RWPE2 (cell line): ENCODE measurements at regions not wholly inside any gene's neighbourhood (a gene's known extent, or its start where the extent isn't known, plus 50 kb on each side); places are given as distances from the start of the nearest gene placed in this dataset.

Experiments used
- ATAC-seq: fragments of 200-7000 bp; cut with Tn5 transposase; 3 replicates; pipeline ENCODE4 v1.9.1; 2021; ENCODE audit warnings: low read depth
- DNase-seq: peaks from one replicate; pipeline ENCODE4 v3.0.0-alpha.2; 2020; ENCODE audit warnings: low spot score
- H3K27ac ChIP-seq: fragments of 450-650 bp; 2 replicates; pipeline ENCODE4 v1.5.1; 2017; ENCODE audit warnings: mild to moderate bottlenecking; ENCODE audit not compliant: poor library complexity, severe bottlenecking
- H3K27me3 ChIP-seq: fragments of 250-450 bp; sonication (Bioruptor Pico); 2 replicates; pipeline ENCODE4 v1.5.1; 2021; ENCODE audit warnings: mild to moderate bottlenecking, moderate library complexity; ENCODE audit not compliant: insufficient read depth, poor library complexity, severe bottlenecking
- H3K36me3 ChIP-seq: fragments of 250-450 bp; sonication (Bioruptor Pico); 2 replicates; pipeline ENCODE4 v1.5.1; 2020; ENCODE audit warnings: low read depth, mild to moderate bottlenecking, moderate library complexity
- H3K4me1 ChIP-seq: fragments of 250-450 bp; sonication (Bioruptor Pico); 2 replicates; pipeline ENCODE4 v1.5.1; 2021; ENCODE audit warnings: mild to moderate bottlenecking, moderate library complexity; ENCODE audit not compliant: insufficient read depth, poor library complexity, severe bottlenecking
- H3K4me3 ChIP-seq: fragments of 250-450 bp; sonication (Bioruptor Pico); 2 replicates; pipeline ENCODE4 v1.5.1; 2021; ENCODE audit warnings: mild to moderate bottlenecking, moderate library complexity; ENCODE audit not compliant: severe bottlenecking
- H3K9me3 ChIP-seq: fragments of 250-450 bp; sonication (Bioruptor Pico); 2 replicates; pipeline ENCODE4 v1.5.1; 2021; ENCODE audit warnings: mild to moderate bottlenecking, moderate library complexity; ENCODE audit not compliant: severe bottlenecking
- TF ChIP-seq, protein P1 (sequence below): fragments of 450-650 bp; IDR thresholded peaks from one replicate; pipeline ENCODE4 v1.5.1; 2017; ENCODE audit warnings: mild to moderate bottlenecking, moderate library complexity; ENCODE audit not compliant: poor library complexity, severe bottlenecking

DNA sequence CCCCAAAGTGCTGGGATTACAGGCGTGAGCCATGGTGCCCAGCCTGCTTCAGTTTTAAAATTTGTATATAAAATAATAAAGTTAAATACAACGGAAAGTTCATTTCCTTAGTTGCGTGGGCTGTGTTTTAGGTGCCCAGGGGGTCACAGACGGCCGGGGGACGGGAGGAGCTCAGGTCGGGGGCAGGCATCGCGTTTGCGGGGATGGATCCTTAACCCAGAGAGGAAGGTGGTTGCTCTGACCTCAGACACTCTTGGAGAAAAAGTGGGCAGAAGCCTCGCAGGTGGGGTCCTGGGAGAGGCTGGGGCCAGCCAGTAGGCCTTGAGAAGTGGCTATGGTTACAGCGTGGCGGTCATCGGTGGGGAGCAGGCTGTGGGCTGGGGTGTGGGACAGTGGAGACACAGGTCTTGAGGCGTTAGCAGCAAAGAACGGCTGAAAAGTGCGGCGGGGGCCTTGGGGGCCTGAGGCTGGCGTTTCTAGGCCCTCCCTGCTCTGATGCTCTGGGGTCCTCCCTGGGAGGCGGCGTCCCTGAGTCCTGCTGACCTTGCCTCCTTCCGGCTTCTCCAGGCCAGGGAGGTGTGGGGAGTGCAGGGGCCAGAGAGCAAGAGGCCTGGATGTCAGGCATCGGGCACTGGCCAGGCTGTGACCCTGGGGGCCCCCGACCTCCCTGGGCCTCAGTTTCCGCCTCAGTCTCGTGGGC lies 54.4 kb downstream of the UNCX start:
- DNase-seq (no peak), ATAC-seq (no peak)
- Histone ChIP-seq H3K36me3 (no peaks in the 10 kb centered on the region), H3K4me1 (no peaks in the 10 kb centered on the region), H3K27ac (no peak overlapping the region), H3K27me3 (peaks cover 41% of the 10 kb centered on the region), H3K9me3 (no peaks in the 10 kb centered on the region), H3K4me3 (no peak overlapping the region)
- TF ChIP-seq, protein P1, sequence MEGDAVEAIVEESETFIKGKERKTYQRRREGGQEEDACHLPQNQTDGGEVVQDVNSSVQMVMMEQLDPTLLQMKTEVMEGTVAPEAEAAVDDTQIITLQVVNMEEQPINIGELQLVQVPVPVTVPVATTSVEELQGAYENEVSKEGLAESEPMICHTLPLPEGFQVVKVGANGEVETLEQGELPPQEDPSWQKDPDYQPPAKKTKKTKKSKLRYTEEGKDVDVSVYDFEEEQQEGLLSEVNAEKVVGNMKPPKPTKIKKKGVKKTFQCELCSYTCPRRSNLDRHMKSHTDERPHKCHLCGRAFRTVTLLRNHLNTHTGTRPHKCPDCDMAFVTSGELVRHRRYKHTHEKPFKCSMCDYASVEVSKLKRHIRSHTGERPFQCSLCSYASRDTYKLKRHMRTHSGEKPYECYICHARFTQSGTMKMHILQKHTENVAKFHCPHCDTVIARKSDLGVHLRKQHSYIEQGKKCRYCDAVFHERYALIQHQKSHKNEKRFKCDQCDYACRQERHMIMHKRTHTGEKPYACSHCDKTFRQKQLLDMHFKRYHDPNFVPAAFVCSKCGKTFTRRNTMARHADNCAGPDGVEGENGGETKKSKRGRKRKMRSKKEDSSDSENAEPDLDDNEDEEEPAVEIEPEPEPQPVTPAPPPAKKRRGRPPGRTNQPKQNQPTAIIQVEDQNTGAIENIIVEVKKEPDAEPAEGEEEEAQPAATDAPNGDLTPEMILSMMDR, result no peak

DNA sequence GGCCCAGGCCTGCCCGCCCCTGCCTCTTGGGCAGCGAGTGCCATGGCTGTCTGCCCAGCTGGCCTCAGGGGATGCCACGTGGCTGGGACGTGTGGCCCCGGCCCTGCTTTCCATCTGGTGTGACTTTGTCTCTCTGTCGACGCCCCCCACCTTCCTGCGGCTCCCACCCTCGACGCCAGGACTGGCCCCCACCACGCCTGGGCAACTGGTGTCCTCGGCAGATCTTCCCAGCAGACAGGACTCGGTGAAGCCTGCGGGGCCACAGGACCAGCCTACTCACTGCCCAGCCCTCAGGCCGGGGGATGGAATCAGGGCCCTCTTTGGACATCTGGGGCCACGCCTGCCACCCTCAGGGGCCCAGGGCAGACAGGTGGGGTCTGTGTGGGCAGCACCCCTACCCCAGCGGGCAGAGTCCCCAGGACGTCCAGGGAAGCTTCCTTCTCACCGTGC lies 55.1 kb downstream of the UNCX start:
- peaks cover 43% of the 10 kb centered on the region for H3K27me3 ChIP-seq

DNA sequence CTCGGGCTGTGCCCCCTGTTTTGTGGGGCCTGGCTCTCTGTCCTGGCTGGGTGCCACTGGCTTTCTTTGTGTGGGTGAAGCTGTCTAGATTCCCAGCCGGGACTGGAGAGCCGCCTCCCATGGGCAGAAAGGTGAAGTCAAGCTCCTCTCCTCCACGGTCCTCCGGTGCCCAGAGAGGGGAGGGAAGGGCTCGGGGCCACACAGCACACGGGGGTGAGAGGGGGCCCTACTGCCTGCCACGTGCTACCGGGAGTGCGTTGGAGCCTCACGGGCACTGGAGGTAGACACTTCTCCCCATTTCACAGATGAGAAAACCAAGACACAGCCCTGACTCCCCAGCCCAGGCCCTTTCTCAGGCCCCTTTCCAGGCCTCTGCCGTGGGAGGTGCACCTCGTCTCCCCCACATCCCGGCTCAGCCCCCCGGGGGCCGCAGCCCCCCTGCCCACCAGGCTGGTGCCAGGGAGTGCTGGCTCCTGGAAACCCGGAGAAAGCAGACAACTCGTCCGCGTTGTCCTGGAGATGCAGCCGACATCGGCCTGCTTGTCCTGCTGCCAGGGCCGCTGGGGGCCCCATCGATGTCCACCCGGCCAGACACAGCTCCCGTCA lies 55.8 kb downstream of the UNCX start:
- no peak for DNase-seq
- no peak overlapping the region for H3K4me3 ChIP-seq
- no peaks in the 10 kb centered on the region for H3K9me3 ChIP-seq
- peaks cover 48% of the 10 kb centered on the region for H3K27me3 ChIP-seq
- H3K27ac ChIP-seq, result no peak overlapping the region
- no peaks in the 10 kb centered on the region for H3K36me3 ChIP-seq
- ATAC-seq, result no peak
- TF ChIP-seq, protein P1, result no peak
- H3K4me1 ChIP-seq, result no peaks in the 10 kb centered on the region

More for the DNA sequence above, 55.1 kb downstream of the UNCX start:
- TF ChIP-seq, protein P1, result no peak
- no peak for ATAC-seq
- H3K9me3 ChIP-seq, result no peaks in the 10 kb centered on the region
- no peaks in the 10 kb centered on the region for H3K36me3 ChIP-seq
- H3K27ac ChIP-seq, result no peak overlapping the region
- no peak for DNase-seq
- H3K4me3 ChIP-seq, result no peak overlapping the region
- H3K4me1 ChIP-seq, result no peaks in the 10 kb centered on the region

DNA sequence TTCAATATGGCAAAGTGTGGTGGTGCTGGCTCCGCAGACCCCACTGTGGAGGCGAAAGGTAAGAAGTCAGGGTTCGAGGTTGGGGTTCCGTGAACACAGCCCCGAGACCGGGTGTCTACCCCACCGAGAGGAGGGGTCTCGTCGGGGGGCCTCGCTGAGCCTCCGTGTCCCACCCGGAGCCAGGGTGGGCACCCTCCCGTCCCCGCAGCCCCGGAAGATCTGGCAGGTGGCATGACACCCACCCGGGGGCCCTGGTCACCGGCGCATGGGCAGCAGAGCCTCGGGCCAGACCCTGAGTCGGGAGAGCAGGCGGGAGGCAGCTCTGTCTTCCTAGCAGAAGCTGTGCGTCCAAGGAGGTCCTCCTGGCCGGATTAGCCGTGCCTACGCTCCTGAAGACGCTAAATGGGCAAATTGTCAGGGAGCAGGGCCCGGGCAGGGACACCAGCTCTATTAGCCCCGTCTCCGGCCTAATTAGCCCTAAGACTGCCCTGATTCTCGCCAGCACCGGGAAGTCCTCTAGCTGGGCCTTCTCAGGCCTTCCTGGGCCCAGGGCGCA lies 56.4 kb downstream of the UNCX start:
- H3K4me3 ChIP-seq, result no peak overlapping the region
- no peaks in the 10 kb centered on the region for H3K36me3 ChIP-seq
- no peaks in the 10 kb centered on the region for H3K4me1 ChIP-seq
- ATAC-seq (no peak), DNase-seq (no peak)
- H3K9me3 ChIP-seq, result no peaks in the 10 kb centered on the region
- TF ChIP-seq, protein P1, result no peak
- H3K27ac ChIP-seq, result no peak overlapping the region
- H3K27me3 ChIP-seq, result peaks cover 51% of the 10 kb centered on the region

DNA sequence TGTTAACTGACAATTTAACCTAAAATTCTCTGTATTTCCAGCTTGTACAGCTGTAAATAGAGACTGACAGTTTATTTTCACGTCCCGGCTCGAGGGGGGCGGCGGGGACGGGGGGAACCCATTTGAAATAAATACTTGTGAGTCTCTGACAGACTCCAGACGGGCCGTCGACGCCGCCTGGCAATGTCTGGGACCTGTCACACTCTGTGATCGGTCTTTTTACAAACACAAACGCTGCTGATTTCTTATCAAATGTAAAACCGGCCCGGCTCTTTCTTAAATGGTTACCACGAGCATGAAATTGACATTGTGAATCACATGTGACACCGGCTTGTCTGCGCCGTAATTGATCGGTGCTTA lies 57.0 kb downstream of the UNCX start:
- Histone ChIP-seq H3K4me1 (no peaks in the 10 kb centered on the region), H3K9me3 (no peaks in the 10 kb centered on the region), H3K27ac (no peak overlapping the region), H3K36me3 (no peaks in the 10 kb centered on the region), H3K4me3 (no peak overlapping the region), H3K27me3 (peaks cover 51% of the 10 kb centered on the region)
- TF ChIP-seq, protein P1, result no peak
- ATAC-seq (no peak), DNase-seq (no peak)
